NCI-H446 treated with DMSO at 0.1 percent for 48 hours (cell line): ENCODE measurements at regions not wholly inside any gene's neighbourhood (a gene's known extent, or its start where the extent isn't known, plus 50 kb on each side); places are given as distances from the start of the nearest gene placed in this dataset.
A peak's percentile ranks its signal among the peaks of the same experiment; 100 is the strongest.
"Not testable (repeated sequence)": the region's sequence is repeated elsewhere in the genome, so short reads cannot be mapped to it uniquely, and the experiment has no call there.

Experiments used
- DNase-seq: peaks from one replicate; lab custom pipeline; 2025; lab: John Stamatoyannopoulos, UW

- DNase-seq: no peak
These were observed 437.0 kb upstream of the KCNMB2 start for GRCh38 chr3:178099274-178099673.

- DNase-seq: no peak
These were observed 436.4 kb upstream of the KCNMB2 start for GRCh38 chr3:178099862-178100261.

- DNase-seq: peak; percentile 22
These were observed 435.3 kb upstream of the KCNMB2 start for GRCh38 chr3:178100908-178101307.

GRCh38 chr3:178103140-178103539 lies 433.1 kb upstream of the KCNMB2 start:
- no peak for DNase-seq

DNA sequence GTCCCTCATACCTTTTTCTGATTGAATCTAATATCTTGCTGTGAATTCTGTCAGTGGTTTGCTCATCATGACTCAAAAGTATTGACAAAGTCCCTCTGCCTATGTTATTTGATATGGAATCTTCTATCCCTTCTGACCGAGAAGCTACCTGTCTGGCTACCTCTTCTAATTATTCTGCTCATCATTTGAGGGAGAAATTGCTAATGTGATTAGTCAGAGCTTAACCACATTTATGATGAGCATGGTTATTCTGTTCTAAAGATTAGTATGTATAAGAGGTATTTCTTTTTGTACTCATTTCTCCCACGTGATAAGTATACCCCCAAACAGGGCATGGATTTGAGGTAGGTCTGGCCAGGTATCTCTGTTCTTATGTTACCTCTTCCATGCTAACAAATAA lies 428.4 kb upstream of the KCNMB2 start:
- no peak for DNase-seq

DNA sequence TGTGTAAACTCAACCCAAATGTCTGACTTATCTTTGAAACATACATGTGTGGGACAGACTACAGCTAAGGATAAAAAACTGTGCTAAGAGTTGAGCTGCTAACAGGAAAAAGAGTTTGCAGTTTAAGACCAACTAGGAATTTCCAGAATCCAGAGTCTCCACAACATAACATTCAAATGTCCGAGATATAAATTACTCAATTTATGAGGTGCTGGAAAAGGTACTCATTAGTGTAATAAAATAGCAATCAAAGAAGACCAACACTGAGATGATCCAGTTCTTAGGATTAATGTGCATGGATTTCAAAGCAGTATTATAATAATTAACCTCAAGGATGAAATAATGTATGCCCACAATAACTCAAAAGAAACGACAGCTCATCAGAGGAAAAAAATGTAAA lies 426.5 kb upstream of the KCNMB2 start:
- DNase-seq: no peak

DNA sequence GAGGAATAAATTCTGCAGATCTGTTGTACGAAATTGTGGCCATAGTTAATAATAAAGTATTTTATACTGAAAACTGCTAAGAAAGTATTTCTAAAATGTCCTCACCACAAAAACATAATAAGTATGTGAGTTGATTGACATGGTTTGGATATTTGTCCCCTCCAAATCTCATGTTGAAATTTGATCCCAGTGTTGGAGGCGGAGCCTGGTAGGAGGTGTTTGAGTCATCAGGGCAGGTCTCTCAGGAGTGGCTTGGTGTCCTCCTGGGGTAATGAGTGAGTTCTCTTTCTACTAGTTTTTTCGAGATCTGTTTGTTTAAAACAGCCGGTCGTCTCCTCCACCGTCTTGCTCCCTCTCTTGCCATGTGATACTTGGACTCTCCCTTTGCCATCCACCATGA lies 424.1 kb upstream of the KCNMB2 start:
- DNase-seq: no peak

GRCh38 chr3:178112552-178112951 lies 423.7 kb upstream of the KCNMB2 start:
- DNase-seq: not testable (repeated sequence)

DNA sequence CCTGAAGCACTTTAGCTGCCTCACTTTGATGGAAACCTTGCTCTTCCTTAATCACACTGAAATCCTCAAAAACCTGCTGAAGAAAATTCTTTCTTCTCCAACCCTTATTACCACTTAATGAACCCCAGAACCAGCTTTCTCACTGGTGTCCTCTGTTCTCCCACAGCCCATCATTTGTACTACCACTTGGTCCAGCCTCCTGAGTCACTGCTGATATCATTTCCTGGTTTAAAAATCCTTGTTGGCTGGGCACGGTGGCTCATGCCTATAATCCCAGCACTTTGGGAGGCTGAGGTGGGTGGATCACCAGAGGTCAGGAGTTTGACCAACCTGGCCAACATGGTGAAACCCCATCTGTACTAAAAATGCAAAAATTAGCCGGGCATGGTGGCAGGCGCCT lies 418.6 kb upstream of the KCNMB2 start:
- no peak for DNase-seq

GRCh38 chr3:178119608-178120295 lies 416.5 kb upstream of the KCNMB2 start:
- not testable (repeated sequence) for DNase-seq

- no peak for DNase-seq
These were observed 415.9 kb upstream of the KCNMB2 start for GRCh38 chr3:178120367-178120766.

DNA sequence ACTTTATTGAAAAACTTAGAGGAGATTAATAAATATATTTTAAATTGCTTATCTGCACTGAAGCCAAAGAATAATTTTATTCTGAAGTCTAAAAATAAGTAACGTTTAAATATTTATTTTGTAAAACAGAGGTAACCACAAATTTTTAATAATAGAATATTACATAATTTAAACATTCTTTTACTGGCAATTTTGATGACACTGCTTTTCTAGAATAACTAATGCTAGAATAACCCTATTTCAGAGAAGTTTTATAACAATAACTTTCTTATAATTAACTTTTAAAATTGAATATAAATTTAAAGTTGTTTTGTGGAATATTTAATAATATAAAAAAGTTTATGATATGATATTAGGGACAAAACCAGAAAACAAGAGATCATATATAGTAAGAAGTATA lies 409.6 kb upstream of the KCNMB2 start:
- no peak for DNase-seq

- no peak for DNase-seq
These were observed 409.0 kb upstream of the KCNMB2 start for GRCh38 chr3:178127221-178127620.

DNA sequence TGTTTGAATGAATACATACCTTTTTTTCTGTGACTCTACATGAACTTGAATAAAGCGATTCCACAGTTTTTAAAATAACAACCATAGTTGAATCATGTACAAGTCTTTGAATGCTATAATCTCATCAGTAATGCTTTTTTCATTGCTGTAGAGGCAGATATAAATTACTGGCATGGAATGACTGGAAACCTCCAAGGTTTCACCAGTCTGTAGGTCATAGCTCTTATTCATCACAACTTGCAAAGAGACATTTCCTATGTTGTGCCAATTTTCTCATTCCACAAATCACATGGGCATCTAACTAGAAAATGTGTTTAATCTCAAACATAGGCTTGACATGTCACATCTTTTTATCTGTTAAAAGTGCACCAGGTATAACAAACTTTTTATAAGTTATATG lies 407.1 kb upstream of the KCNMB2 start:
- DNase-seq: no peak

DNA sequence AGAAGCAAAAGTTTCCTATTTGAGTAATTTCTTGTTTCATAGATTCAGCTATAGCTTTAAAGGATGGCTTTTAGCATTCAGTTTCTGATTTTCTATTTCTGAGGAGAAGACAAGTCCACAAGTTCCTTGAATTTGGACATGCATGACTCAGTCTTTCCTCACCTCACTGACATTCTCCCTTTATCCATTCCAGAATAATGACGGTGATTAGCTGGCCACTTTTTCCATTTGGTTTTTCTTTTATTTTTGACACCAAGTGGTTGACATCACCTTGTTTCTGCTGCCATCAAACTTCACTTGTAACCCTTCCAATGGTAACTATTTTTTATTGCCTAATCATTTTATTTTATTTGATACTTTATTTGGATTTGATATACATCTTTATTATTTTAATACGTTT lies 404.4 kb upstream of the KCNMB2 start:
- DNase-seq: no peak

DNA sequence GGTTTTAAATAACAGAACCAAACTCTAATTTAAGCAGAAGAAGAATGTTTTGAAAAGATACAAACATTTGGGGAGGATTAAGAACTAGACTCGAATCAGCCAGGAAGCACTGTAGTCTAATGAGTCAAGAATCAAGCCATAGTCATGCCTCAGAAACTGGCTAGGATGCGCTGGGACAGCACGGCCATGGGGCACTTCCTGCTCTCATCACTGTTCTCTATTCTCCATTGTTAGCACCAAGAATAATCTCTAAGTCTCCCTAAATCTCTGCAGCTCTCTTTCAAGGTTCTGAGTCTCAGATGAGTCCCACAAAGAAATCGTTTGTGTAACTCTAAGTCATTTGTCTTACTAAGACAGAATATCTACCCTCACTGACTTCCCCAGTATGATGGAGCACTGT lies 399.0 kb upstream of the KCNMB2 start:
- DNase-seq: no peak

GRCh38 chr3:178137831-178138230 lies 398.4 kb upstream of the KCNMB2 start:
- no peak for DNase-seq

DNA sequence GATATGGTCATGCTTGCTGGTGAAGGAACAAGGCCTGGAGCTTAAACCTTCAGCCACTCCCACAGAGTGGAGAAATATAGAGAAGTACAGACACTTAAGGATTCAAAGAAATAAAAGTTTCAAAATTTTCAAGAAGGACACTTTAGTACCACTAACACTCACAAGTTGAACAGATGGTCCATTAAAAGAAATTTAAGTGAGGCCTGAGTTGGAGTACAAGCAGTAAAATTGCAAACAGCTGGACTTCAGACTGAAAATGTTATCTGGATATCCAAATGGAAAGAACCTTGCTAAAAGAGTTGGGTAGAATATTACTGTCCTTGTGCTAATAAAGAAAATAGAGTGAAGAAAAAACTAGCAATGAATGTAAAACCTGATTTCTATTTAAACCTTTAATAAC lies 397.1 kb upstream of the KCNMB2 start:
- DNase-seq: no peak

DNA sequence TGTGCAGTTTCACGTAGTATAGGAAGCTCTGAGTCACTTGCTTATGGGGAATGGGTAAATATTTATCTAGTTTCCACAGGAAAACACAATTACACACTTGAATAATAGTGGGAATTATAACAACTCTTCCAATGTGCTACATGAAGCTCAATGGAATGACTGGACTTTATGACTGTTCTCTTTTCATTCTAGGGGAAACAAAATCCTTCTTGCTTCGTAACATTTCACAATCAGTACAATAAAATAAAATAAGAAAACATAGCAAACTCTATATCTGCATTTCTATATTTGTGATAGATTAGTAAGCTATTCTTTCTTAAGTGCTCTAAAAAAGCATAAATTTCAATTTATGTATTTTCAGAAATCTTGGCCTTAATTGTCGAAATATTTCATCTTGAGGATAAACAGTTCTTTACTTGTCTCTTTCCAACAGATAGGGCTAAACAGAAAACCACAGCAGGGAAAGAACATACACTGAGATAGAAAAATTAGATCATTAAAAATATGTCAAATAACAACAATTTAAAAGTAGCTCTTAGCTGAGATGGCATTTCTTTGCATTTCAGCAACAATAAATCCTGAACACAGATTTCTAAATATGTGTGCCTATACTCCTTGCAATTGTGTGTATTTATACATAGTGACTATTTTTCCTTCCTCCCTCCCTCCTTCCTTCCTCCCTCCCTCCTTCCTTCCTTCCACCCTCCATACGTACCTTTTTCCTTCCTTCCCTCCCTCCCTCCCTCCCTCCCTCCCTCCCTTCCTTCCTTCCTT lies 395.5 kb upstream of the KCNMB2 start:
- no peak for DNase-seq

- not testable (repeated sequence) for DNase-seq
These were observed 394.9 kb upstream of the KCNMB2 start for GRCh38 chr3:178141305-178141684.

GRCh38 chr3:178146406-178146831 lies 389.8 kb upstream of the KCNMB2 start:
- DNase-seq: no peak

DNA sequence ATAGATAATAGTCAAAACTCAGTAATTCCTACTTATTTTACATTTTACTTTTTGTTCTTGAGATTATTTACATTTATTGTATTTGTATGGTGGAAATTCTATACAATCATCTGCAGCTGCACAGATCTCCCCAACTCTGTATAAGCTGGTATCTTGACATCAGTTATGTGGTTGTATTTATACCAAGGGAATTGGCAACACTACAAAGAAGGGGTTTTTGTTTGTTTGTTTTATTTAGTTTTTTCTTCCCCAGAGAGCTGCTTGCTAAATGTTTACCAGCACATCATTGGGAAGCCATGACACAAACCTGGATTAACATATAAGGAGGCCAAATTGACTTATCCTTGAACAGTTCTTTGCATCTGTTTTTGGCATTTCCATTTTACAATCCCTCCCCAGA lies 389.2 kb upstream of the KCNMB2 start:
- no peak for DNase-seq

DNA sequence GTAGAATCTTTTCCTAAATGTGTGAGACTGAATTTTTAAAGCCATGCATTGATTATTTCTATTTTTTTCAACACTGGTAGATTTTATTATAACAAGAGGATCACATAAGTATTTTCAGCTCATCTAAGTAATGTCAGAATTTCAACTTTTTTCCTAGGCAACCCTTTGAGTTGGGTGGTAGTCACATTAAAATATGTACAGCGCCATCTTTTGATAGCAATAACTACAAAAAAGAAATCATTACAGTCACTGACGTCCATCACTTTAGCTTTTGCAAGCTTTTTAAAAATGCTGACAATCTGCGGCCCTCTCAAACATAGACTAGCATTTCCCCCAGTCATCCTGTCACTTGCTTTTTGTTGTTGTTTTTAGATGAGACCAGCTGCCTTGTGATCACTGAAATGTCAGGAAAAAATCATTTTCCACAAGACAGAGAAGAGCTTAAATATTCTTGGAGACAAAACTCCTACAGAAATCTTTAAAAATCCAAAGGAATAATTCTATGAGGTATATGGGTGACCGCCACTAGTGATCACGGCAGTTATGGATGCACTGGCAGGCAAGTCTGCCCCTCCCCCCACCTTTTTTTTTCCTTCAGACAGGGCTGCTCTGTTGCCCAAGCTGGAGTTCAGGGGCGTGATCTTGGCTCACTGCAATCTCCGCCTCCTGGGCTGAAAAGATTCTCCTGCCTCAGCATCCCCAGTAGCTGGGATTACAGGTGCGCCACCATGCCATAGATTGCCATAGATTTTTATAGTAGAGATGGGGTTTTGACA lies 384.0 kb upstream of the KCNMB2 start:
- no peak for DNase-seq
